Sigmoid colon (tissue), 4 donors: ENCODE measurements at regions not wholly inside any gene's neighbourhood (a gene's known extent, or its start where the extent isn't known, plus 50 kb on each side); places are given as distances from the start of the nearest gene placed in this dataset.

Source experiments
- EP300 ChIP-seq, 4 donors: sonication (generic); formaldehyde crosslinking; IDR thresholded peaks; one replicate each; pipeline ENCODE4 v1.6.1; 2017; ENCODE audit warnings: antibody characterized with exemption in 4 of 4
- POLR2A ChIP-seq, 2 donors: fragments of 450-650 bp; IDR thresholded peaks; one replicate each; pipeline ENCODE4 v1.6.1; 2016; ENCODE audit warnings: antibody characterized with exemption in 2 of 2, mild to moderate bottlenecking in 2 of 2, moderate library complexity in 2 of 2
- POLR2AphosphoS5 ChIP-seq, 4 donors: sonication (generic); formaldehyde crosslinking; IDR thresholded peaks; one replicate each; pipeline ENCODE4 v1.6.1; 2017; ENCODE audit warnings: antibody characterized with exemption in 4 of 4
- TF ChIP-seq, protein P1 (sequence below), 4 experiments: fragments of 450-650 bp in 3 of 4; fragments of 200-600 bp in 1 of 4; IDR thresholded peaks; one replicate each; pipeline ENCODE4 v1.5.1; 2016 to 2019; ENCODE audit warnings: antibody characterized with exemption in 4 of 4, mild to moderate bottlenecking in 3 of 4, moderate library complexity in 2 of 4

DNA sequence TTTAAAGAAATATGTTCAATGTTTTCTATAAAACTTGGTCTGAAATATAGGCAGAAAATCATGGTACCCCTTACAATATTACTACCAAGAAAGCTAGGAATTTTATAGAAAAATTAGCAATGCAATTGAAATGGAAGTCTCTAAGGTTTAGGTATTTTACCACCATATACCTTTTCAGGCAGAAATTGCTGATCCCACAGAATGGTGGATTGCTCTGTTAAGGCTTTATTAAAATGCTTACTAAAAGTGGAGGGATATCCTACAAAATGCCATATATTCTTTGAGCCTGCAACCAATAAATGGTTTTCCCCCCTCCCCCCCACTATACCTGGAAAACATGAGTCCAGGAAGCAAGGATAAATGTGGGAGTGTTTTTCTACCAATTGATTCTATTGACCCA is 718.1 kb upstream of the NOVA1 start:
- TF ChIP-seq EP300 (IDR thresholded peaks at IDR 0.05) (no peak), POLR2A (IDR thresholded peaks at IDR 0.05) (no peak), POLR2AphosphoS5 (IDR thresholded peaks at IDR 0.05) (no peak)
- TF ChIP-seq, protein P1, sequence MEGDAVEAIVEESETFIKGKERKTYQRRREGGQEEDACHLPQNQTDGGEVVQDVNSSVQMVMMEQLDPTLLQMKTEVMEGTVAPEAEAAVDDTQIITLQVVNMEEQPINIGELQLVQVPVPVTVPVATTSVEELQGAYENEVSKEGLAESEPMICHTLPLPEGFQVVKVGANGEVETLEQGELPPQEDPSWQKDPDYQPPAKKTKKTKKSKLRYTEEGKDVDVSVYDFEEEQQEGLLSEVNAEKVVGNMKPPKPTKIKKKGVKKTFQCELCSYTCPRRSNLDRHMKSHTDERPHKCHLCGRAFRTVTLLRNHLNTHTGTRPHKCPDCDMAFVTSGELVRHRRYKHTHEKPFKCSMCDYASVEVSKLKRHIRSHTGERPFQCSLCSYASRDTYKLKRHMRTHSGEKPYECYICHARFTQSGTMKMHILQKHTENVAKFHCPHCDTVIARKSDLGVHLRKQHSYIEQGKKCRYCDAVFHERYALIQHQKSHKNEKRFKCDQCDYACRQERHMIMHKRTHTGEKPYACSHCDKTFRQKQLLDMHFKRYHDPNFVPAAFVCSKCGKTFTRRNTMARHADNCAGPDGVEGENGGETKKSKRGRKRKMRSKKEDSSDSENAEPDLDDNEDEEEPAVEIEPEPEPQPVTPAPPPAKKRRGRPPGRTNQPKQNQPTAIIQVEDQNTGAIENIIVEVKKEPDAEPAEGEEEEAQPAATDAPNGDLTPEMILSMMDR (IDR thresholded peaks at IDR 0.05), result no peak
